OCI-LY3 (cell line): ENCODE measurements at regions not wholly inside any gene's neighbourhood (a gene's known extent, or its start where the extent isn't known, plus 50 kb on each side); places are given as distances from the start of the nearest gene placed in this dataset.

Experiments used
- H2AFZ ChIP-seq: fragments of 200-600, 300-600 bp; shearing (Covaris generic); 2 replicates; pipeline ENCODE4 v1.6.0; 2014; ENCODE audit warnings: antibody characterized with exemption, low read depth, low read length
- H3K27ac ChIP-seq: fragments of 200-600, 300-600 bp; sonication (generic); 2 replicates; pipeline ENCODE4 v1.5.1; 2014; ENCODE audit warnings: mild to moderate bottlenecking, low read length, moderate library complexity, mixed read lengths
- H3K27me3 ChIP-seq: fragments of 200-600, 300-600 bp; sonication (generic); 2 replicates; pipeline ENCODE4 v1.6.1; 2014; ENCODE audit warnings: low read depth, low read length, mixed read lengths
- H3K36me3 ChIP-seq: fragments of 200-600, 300-600 bp; sonication (generic); replicated peaks from 2 replicates; pipeline ENCODE3; 2014; ENCODE audit warnings: low read depth, low read length, mixed read lengths
- H3K4me1 ChIP-seq: fragments of 300-600, 200-600 bp; sonication (generic); 2 replicates; pipeline ENCODE4 v1.6.1; 2014; ENCODE audit warnings: low read length, mixed read lengths
- H3K4me2 ChIP-seq: fragments of 200-600, 300-600 bp; sonication (generic); 2 replicates; pipeline ENCODE4 v1.6.1; 2014; ENCODE audit warnings: low read length, mixed read lengths
- H3K4me3 ChIP-seq: fragments of 300-600, 200-600 bp; sonication (generic); 2 replicates; pipeline ENCODE4 v1.5.1; 2014; ENCODE audit warnings: antibody characterized with exemption, mild to moderate bottlenecking, low read length, moderate library complexity
- H3K79me2 ChIP-seq: fragments of 300-600, 200-600 bp; shearing (Covaris generic); 2 replicates; pipeline ENCODE4 v1.6.1; 2014; ENCODE audit warnings: mild to moderate bottlenecking, low read length, mixed read lengths
- H3K9ac ChIP-seq: fragments of 300-600, 200-600 bp; shearing (Covaris generic); 2 replicates; pipeline ENCODE4 v1.6.0; 2014; ENCODE audit warnings: mild to moderate bottlenecking, low read length, moderate library complexity
- H3K9me3 ChIP-seq: fragments of 200-600, 300-600 bp; shearing (Covaris generic); 2 replicates; pipeline ENCODE4 v1.6.1; 2014; ENCODE audit warnings: low read length, mixed read lengths; ENCODE audit not compliant: insufficient read depth
- H4K20me1 ChIP-seq: fragments of 200-600, 300-600 bp; sonication (generic); 2 replicates; pipeline ENCODE4 v1.6.1; 2016; ENCODE audit warnings: low read length, mixed read lengths; ENCODE audit not compliant: insufficient read depth
- CTCF ChIP-seq: fragments of 200-600, 300-600 bp; sonication (generic); IDR thresholded peaks from 2 replicates; pipeline ENCODE4 v1.5.1; 2014; ENCODE audit warnings: antibody characterized with exemption, low read length, low read depth
- EZH2phosphoT487 ChIP-seq: fragments of 200-600 bp; shearing (Covaris generic); IDR thresholded peaks from 2 replicates; pipeline ENCODE4 v1.6.1; 2018; ENCODE audit warnings: antibody characterized with exemption, mixed run types, low read depth

GRCh38 chrX:125402807-125403206 is 83.1 kb downstream of the TEX13C start:
- no peak overlapping the region for H3K4me3 ChIP-seq
- no peak for TF ChIP-seq EZH2phosphoT487
- no peak for TF ChIP-seq CTCF
- H3K9ac ChIP-seq: no peak overlapping the region
- no peaks in the 10 kb centered on the region for H3K27me3 ChIP-seq
- H3K9me3 ChIP-seq: no peaks in the 10 kb centered on the region
- H3K4me2 ChIP-seq: no peak overlapping the region
- no peak overlapping the region for H2AFZ ChIP-seq
- H3K79me2 ChIP-seq: no peaks in the 10 kb centered on the region
- no peaks in the 10 kb centered on the region for H4K20me1 ChIP-seq
- no peaks in the 10 kb centered on the region for H3K36me3 ChIP-seq
- H3K4me1 ChIP-seq: no peaks in the 10 kb centered on the region
- no peak overlapping the region for H3K27ac ChIP-seq

- no peaks in the 10 kb centered on the region for H3K9me3 ChIP-seq
- H3K9ac ChIP-seq: no peak overlapping the region
- TF ChIP-seq EZH2phosphoT487 (no peak), CTCF (no peak)
- no peak overlapping the region for H3K27ac ChIP-seq
- no peaks in the 10 kb centered on the region for H3K4me1 ChIP-seq
- no peaks in the 10 kb centered on the region for H4K20me1 ChIP-seq
- no peaks in the 10 kb centered on the region for H3K36me3 ChIP-seq
- no peak overlapping the region for H3K4me3 ChIP-seq
- H3K4me2 ChIP-seq: no peak overlapping the region
- H3K27me3 ChIP-seq: no peaks in the 10 kb centered on the region
- H3K79me2 ChIP-seq: no peaks in the 10 kb centered on the region
- no peak overlapping the region for H2AFZ ChIP-seq
These were observed 85.0 kb downstream of the TEX13C start for GRCh38 chrX:125404667-125405160.

GRCh38 chrX:125405339-125405738 is 85.7 kb downstream of the TEX13C start:
- Histone ChIP-seq H3K79me2 (no peaks in the 10 kb centered on the region), H3K4me1 (no peaks in the 10 kb centered on the region), H3K9ac (no peak overlapping the region), H4K20me1 (no peaks in the 10 kb centered on the region), H3K9me3 (no peaks in the 10 kb centered on the region), H2AFZ (no peak overlapping the region), H3K27me3 (no peaks in the 10 kb centered on the region), H3K27ac (no peak overlapping the region), H3K4me3 (no peak overlapping the region), H3K4me2 (no peak overlapping the region), H3K36me3 (no peaks in the 10 kb centered on the region)
- no peak for TF ChIP-seq CTCF
- no peak for TF ChIP-seq EZH2phosphoT487

DNA sequence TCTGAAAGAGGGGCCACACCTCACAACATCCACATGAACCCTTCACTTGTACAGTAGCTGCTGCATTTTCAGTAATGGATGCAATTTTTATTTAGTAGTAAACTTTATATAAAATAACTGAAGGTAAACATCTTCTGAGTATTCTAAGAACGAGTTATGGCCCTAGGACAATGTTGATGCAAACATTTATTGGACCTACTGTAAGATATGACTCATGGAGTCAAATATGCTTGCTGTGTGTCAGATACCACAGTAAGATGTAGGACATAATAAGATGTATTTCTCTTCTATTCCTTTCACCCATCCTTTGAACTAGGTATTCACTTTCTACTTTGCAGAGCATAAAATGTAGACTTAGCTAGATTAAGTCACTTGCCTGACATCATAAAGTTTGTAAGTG is 87.6 kb downstream of the TEX13C start:
- Histone ChIP-seq H3K79me2 (no peaks in the 10 kb centered on the region), H2AFZ (no peak overlapping the region), H3K4me1 (no peaks in the 10 kb centered on the region), H3K4me2 (no peak overlapping the region), H3K36me3 (no peaks in the 10 kb centered on the region), H3K27me3 (no peaks in the 10 kb centered on the region), H3K27ac (no peak overlapping the region), H3K9ac (no peak overlapping the region), H3K4me3 (no peak overlapping the region), H3K9me3 (no peaks in the 10 kb centered on the region), H4K20me1 (no peaks in the 10 kb centered on the region)
- TF ChIP-seq CTCF (no peak), EZH2phosphoT487 (no peak)
